Retinal pigment epithelial cell (primary cell): ENCODE measurements at regions not wholly inside any gene's neighbourhood (a gene's known extent, or its start where the extent isn't known, plus 50 kb on each side); places are given as distances from the start of the nearest gene placed in this dataset.

Experiments used
- DNase-seq: peaks from one replicate; pipeline ENCODE4 v3.0.0-alpha.2; 2010; ENCODE audit warnings: low read depth
- H3K4me3 ChIP-seq: 2 replicates; pipeline ENCODE4 v1.5.1; 2011; ENCODE audit warnings: mild to moderate bottlenecking, low read length, control low read depth, moderate library complexity
- TF ChIP-seq, protein P1 (sequence below): conservative IDR thresholded peaks from 2 replicates; pipeline ENCODE4 v1.5.1; 2011; ENCODE audit warnings: low read depth, low read length, control low read depth, inconsistent platforms

GRCh38 chr7:26074919-26075318 lies 77.1 kb upstream of the NFE2L3 start:
- DNase-seq = no peak
- no peak overlapping the region for H3K4me3 ChIP-seq
- TF ChIP-seq, protein P1, sequence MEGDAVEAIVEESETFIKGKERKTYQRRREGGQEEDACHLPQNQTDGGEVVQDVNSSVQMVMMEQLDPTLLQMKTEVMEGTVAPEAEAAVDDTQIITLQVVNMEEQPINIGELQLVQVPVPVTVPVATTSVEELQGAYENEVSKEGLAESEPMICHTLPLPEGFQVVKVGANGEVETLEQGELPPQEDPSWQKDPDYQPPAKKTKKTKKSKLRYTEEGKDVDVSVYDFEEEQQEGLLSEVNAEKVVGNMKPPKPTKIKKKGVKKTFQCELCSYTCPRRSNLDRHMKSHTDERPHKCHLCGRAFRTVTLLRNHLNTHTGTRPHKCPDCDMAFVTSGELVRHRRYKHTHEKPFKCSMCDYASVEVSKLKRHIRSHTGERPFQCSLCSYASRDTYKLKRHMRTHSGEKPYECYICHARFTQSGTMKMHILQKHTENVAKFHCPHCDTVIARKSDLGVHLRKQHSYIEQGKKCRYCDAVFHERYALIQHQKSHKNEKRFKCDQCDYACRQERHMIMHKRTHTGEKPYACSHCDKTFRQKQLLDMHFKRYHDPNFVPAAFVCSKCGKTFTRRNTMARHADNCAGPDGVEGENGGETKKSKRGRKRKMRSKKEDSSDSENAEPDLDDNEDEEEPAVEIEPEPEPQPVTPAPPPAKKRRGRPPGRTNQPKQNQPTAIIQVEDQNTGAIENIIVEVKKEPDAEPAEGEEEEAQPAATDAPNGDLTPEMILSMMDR = no peak

DNA sequence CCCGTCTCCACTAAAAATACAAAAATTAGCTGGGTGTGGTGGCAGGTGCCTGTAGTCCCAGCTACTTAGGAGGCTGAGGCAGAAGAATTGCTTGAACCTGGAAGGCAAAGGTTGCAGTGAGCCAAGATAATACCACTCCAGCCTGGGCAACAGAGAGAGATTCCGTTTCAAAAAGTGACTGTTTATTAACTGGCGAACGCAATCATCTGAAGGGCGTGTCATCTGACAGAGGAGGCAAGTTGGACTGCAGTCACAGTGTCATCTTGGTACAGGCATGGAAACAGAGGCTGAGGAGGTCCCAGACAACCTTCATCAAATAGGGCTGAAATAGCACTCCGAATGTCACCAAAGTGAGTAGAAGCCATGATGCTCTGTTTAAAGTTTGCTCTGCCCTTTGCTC lies 75.3 kb upstream of the NFE2L3 start:
- TF ChIP-seq, protein P1 = no peak
- H3K4me3 ChIP-seq = no peak overlapping the region
- DNase-seq = no peak

DNA sequence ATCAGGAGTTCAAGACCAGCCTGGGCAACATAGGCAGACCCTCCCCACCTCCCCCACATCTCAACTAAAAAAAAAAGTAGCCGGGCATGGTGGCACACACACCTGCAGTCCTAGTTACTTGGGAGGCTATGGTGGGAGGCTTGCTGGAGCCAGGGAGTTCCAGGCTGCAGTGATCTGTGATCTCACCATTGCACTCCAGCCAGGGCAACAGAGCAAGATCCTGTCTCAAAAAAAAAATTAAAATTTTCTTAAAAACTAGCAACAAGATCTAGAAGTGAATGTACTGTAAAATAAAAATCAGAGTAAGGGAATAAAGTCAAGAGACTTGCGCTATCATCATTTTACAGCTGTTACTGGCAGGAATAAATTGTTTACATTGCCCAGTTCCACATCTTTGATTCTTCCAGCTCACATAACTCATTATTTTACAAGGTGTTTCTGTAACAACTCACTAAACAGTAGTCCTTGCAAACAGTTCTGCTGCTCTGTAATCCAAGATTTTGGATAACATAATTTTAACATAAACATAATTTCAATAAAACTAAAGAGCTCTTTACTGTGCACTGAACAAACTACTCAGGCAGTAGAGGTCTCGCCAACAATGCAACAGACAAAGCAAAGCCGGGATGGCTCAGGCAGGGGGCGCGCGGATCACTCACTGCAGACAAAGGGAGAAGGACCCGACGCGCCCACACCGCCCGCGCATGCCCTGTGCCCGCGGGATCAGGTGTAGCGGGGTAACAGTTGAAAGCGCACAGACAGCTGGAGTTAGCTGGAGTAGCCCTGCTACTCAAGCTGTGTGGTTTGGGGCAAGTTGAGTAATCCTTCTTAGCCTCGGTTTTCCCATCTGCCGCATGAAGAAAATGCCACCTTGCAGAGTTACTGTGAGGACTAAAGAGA lies 73.3 kb upstream of the NFE2L3 start:
- no peak for DNase-seq
- TF ChIP-seq, protein P1 = peak; percentile 59
- no peak overlapping the region for H3K4me3 ChIP-seq

DNA sequence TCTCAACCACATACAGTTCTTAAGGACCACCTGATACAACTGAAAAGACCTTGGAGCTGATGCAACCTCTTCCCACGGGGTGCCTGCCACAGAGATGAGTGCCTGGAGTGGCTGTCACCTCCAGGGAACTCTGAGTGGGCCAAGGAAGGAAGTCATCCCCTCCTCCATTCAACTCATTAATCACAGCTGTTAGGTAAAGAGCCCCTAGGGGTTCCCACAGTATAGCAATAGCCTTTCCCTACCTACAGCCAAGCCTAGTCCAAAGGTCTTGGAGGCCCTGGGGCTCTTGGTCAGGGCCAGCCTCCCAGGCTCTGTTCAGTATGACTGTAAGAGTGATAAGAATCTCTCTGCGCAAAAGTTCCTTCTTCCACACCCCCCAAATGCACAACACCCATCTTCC lies 70.4 kb upstream of the NFE2L3 start:
- H3K4me3 ChIP-seq = no peak overlapping the region
- TF ChIP-seq, protein P1 = no peak
- DNase-seq = no peak

GRCh38 chr7:26083113-26083512 lies 68.9 kb upstream of the NFE2L3 start:
- TF ChIP-seq, protein P1 = no peak
- DNase-seq = peak; percentile 99

DNA sequence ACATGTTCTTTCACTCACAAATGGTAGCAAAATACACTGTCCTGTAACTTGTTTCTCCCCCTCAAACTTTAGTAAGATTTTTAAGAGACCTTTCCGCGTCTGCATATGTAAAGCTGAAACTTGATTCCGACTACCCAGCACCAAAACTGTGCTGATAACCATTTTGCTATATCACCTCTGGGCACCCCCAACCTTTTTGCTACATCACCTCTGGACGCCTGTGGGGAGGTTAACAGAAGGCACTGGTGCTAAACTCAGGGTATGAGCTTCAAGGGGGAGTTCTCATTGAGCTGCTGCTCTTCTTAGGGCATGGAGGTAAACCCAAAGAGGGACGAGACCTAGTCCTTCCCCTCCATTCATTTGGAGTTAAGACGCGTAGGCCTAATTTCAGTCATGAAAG lies 67.6 kb upstream of the NFE2L3 start:
- TF ChIP-seq, protein P1 = no peak

More at GRCh38 chr7:26083113-26083512, 68.9 kb upstream of the NFE2L3 start:
- no peak overlapping the region for H3K4me3 ChIP-seq

GRCh38 chr7:26085771-26086170 lies 66.2 kb upstream of the NFE2L3 start:
- TF ChIP-seq, protein P1 = no peak
- DNase-seq = no peak
- no peak overlapping the region for H3K4me3 ChIP-seq

More for the DNA sequence above, 67.6 kb upstream of the NFE2L3 start:
- no peak overlapping the region for H3K4me3 ChIP-seq
- no peak for DNase-seq
